ENCODE measurements at regions not wholly inside any gene's neighbourhood (a gene's known extent, or its start where the extent isn't known, plus 50 kb on each side); places are given as distances from the start of the nearest gene placed in this dataset.

DNA sequence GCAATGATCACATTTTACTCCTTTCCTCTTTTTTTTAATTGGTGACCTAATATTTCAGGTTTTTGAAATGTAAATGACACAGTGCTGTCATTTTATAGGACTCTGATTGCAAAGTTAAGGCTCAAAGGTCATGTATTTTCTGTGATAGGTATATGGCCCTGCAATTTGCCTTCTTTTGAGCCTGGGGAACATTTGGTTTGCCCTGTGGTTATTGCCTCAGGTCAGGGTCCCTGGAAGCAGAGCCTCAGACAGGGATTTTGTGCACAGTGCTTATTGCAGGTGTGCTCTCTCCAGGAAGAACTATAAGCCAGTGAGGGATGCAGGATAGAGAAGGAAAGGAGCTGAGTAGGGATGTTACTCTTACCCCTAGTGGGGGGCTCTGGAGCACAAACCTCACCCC, 229.3 kb upstream of the ECI2 start:
- CTCF ChIA-PET = no interaction called here
- no peaks in the 10 kb centered on the region for H3K36me3 ChIP-seq (ENCODE audit: control insufficient read depth, insufficient read depth, low read length)
- POLR2A ChIA-PET = no interaction called here

DNA sequence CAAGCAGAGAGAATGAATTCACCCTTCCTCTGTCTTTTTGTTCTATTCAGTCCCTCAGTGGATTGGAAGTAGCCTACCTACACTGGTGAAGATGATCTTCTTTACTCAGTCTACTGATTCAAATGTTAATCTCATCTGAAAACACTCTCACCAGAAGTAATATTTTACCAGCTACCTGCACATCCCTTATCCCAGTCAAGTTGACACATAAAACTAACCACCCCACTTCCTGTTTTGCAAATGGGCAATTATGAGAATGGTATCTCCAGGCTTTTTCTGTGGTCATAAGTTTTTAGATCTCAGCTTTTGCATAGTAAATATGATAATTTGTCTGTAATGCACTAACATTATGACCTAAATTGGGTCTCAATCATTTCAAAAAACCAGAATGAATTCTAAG, 228.8 kb upstream of the ECI2 start:
- no peaks in the 10 kb centered on the region for H3K36me3 ChIP-seq (ENCODE audit: control insufficient read depth, insufficient read depth, low read length)
- POLR2A ChIA-PET = no interaction called here
- H3K27me3 ChIP-seq (ENCODE audit: control insufficient read depth, insufficient read depth, low read length) = no peaks in the 10 kb centered on the region
- TF ChIP-seq, protein P1, sequence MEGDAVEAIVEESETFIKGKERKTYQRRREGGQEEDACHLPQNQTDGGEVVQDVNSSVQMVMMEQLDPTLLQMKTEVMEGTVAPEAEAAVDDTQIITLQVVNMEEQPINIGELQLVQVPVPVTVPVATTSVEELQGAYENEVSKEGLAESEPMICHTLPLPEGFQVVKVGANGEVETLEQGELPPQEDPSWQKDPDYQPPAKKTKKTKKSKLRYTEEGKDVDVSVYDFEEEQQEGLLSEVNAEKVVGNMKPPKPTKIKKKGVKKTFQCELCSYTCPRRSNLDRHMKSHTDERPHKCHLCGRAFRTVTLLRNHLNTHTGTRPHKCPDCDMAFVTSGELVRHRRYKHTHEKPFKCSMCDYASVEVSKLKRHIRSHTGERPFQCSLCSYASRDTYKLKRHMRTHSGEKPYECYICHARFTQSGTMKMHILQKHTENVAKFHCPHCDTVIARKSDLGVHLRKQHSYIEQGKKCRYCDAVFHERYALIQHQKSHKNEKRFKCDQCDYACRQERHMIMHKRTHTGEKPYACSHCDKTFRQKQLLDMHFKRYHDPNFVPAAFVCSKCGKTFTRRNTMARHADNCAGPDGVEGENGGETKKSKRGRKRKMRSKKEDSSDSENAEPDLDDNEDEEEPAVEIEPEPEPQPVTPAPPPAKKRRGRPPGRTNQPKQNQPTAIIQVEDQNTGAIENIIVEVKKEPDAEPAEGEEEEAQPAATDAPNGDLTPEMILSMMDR (IDR thresholded peaks at IDR 0.05; ENCODE audit: insufficient read depth, low read depth, low read length) = no peak
- DNase-seq (ENCODE audit: low read depth) = no peak
- CTCF ChIA-PET = no interaction called here
- no peak overlapping the region for H3K4me3 ChIP-seq (ENCODE audit: low read depth, low read length)

More for the DNA sequence above, 229.3 kb upstream of the ECI2 start:
- H3K4me3 ChIP-seq (ENCODE audit: low read depth, low read length) = no peak overlapping the region
- TF ChIP-seq, protein P1 (IDR thresholded peaks at IDR 0.05; ENCODE audit: insufficient read depth, low read depth, low read length) = no peak
- no peak for DNase-seq (ENCODE audit: low read depth)
- H3K27me3 ChIP-seq (ENCODE audit: control insufficient read depth, insufficient read depth, low read length) = no peaks in the 10 kb centered on the region

DNA sequence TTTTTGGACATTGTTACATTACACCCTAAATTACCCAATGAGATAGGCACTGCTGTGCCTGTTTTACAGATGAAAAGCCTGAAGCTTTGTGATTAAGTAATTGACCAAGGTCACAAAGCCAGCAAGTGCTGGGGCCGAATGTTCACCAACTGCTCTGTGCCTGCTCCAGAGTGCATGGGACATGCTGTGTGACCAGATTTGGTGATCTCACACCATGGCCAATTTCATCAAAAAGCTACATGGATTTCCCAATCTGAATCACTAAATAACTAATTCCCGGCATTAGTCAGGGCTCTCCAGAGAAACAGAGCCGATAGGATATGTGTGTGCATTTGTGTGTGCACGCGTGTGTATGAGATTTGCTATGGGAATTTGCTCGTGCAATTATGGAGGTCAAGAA, 228.3 kb upstream of the ECI2 start:
- Histone ChIP-seq H3K36me3 (ENCODE audit: control insufficient read depth, insufficient read depth, low read length) (no peaks in the 10 kb centered on the region), H3K4me3 (ENCODE audit: low read depth, low read length) (no peak overlapping the region), H3K27me3 (ENCODE audit: control insufficient read depth, insufficient read depth, low read length) (no peaks in the 10 kb centered on the region)
- TF ChIP-seq, protein P1 (IDR thresholded peaks at IDR 0.05; ENCODE audit: insufficient read depth, low read depth, low read length) = no peak
- DNase-seq (ENCODE audit: low read depth) = no peak
- POLR2A ChIA-PET = no interaction called here
- CTCF ChIA-PET = interaction anchor here (1.5 kb wide), 1 partner anchor 10 kb away, joined by 4 read pairs; no protein-coding TSS in a partner anchor

DNA sequence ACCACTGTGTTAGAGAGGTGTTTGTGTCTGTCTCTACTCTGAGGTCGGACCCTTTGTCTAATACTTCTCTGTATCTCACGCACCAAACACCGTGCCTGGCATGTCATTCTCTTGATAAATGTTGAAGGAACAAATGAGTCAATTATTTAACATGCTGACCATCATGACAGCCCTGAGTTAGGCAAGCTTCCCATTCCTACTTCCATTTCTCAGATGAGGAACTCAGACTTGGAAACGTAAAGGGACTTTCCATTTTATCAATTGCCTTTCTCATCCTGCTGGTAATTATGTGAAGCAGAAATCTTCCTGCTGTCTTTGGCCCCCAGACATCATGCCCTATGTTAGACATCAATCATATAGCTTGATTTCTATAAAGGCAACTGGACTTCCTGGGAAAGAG, 227.0 kb upstream of the ECI2 start:
- Histone ChIP-seq H3K4me3 (ENCODE audit: low read depth, low read length) (no peak overlapping the region), H3K36me3 (ENCODE audit: control insufficient read depth, insufficient read depth, low read length) (no peaks in the 10 kb centered on the region), H3K27me3 (ENCODE audit: control insufficient read depth, insufficient read depth, low read length) (no peaks in the 10 kb centered on the region)
- TF ChIP-seq, protein P1 (IDR thresholded peaks at IDR 0.05; ENCODE audit: insufficient read depth, low read depth, low read length) = no peak
- ChIA-PET POLR2A (no interaction called here), CTCF (interaction anchor here (1.5 kb wide), 1 partner anchor 8 kb away, joined by 4 read pairs; no protein-coding TSS in a partner anchor)
- no peak for DNase-seq (ENCODE audit: low read depth)

DNA sequence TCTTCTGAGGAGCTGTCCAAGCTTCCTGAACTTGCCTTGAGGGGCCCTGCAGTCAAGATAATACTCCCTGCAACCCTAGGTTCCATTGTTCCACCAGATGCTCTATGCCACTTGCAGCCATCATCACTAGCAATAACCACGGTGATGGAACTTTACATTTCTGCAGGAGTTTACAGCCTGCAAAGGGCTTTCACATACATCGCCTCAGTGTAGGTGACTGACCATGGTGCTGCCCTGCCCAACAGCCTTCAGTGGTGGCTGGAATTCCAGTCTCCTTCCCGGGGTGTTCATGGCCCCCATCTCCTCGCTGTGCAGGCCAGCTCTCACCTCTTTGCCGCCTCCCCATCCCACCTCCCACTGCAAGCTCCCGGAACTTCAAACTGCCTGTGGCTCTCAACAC, 225.5 kb upstream of the ECI2 start:
- TF ChIP-seq, protein P1 (IDR thresholded peaks at IDR 0.05; ENCODE audit: insufficient read depth, low read depth, low read length) = no peak
- H3K27me3 ChIP-seq (ENCODE audit: control insufficient read depth, insufficient read depth, low read length) = no peaks in the 10 kb centered on the region
- no peak for DNase-seq (ENCODE audit: low read depth)
- ChIA-PET POLR2A (no interaction called here), CTCF (no interaction called here)
- no peak overlapping the region for H3K4me3 ChIP-seq (ENCODE audit: low read depth, low read length)
- no peaks in the 10 kb centered on the region for H3K36me3 ChIP-seq (ENCODE audit: control insufficient read depth, insufficient read depth, low read length)
